Activated CD4-positive, alpha-beta T cell treated with anti-CD3 and anti-CD28 coated beads, Interleukin-2, amount 10 ng/mL, durations not matched to agents 7 days and 5 days (primary cell): ENCODE measurements at regions not wholly inside any gene's neighbourhood (a gene's known extent, or its start where the extent isn't known, plus 50 kb on each side); places are given as distances from the start of the nearest gene placed in this dataset.
"Not testable (repeated sequence)": the region's sequence is repeated elsewhere in the genome, so short reads cannot be mapped to it uniquely, and the experiment has no call there.

Source experiments
- CTCF ChIA-PET: fragments of 350-600 bp; sonication (Branson Sonifier 250); formaldehyde crosslinking; loops from one replicate; lab custom pipeline; 2021; ENCODE audit warnings: antibody characterized with exemption; lab: Charles Lee
- POLR2A ChIA-PET: fragments of 350-600 bp; sonication (Branson Sonifier 250); formaldehyde crosslinking; loops from one replicate; lab custom pipeline; 2021; ENCODE audit warnings: antibody characterized with exemption; lab: Charles Lee
- DNase-seq: peaks from one replicate; pipeline ENCODE4 v3.0.0-alpha.2; 2020
- H3K27ac Mint-ChIP-seq: one replicate; pipeline ENCODE4 v1.8.0; 2021; ENCODE audit warnings: mild to moderate bottlenecking, moderate library complexity, mixed read lengths
- H3K27me3 Mint-ChIP-seq: one replicate; pipeline ENCODE4 v1.8.0; 2021; ENCODE audit warnings: mixed read lengths
- H3K36me3 Mint-ChIP-seq: one replicate; pipeline ENCODE4 v1.8.0; 2021; ENCODE audit warnings: low read depth, mixed read lengths
- H3K4me1 Mint-ChIP-seq: one replicate; pipeline ENCODE4 v1.8.0; 2021; ENCODE audit warnings: mixed read lengths
- H3K4me3 Mint-ChIP-seq: one replicate; pipeline ENCODE4 v1.8.0; 2021; ENCODE audit warnings: mild to moderate bottlenecking, moderate library complexity, mixed read lengths
- H3K9me3 Mint-ChIP-seq: one replicate; pipeline ENCODE4 v1.8.0; 2021; ENCODE audit warnings: mixed read lengths

DNA sequence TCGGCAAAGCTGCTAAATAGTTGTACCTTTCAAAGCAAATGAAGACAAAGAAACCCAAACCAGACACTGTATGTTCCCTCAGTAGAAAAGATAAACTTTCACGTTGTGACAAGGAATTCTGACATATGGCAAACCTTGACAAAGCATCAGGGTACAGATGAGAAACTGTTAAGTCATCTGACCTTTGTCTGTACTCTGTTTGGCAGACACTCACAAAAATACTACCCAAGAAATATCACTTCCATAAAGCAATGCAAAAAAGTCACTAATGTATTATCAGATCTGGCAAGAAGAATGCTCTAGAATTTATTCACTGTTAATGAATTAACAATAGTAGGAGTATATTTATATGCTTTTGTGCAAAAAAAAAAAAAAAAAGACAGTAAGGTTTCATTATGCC lies 843.7 kb downstream of the DIAPH3 start:
- H3K36me3 Mint-ChIP-seq = no peaks in the 10 kb centered on the region
- no peak overlapping the region for H3K27ac Mint-ChIP-seq
- CTCF ChIA-PET = no interaction called here

DNA sequence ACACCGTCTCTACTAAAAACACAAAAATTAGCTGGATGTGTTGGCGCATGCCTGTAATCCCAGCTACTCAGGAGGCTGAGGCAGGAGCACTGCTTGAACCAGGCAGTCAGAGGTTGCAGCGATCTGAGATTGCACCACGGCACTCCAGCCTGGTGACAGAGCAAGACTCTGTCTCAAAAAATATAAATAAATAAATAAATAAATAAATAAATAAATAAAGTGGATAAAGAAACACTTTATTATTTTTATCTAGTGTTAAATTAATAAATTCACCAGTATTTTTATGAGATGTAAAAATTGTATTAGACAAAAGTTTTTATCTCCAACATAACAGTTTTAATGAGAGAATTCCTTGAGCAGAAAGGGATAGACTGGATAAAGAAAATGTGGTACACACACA lies 839.3 kb downstream of the DIAPH3 start:
- H3K9me3 Mint-ChIP-seq, H3K27me3 Mint-ChIP-seq, H3K4me3 Mint-ChIP-seq, CTCF ChIA-PET, H3K36me3 Mint-ChIP-seq, DNase-seq, H3K27ac Mint-ChIP-seq, POLR2A ChIA-PET, H3K4me1 Mint-ChIP-seq: not testable (repeated sequence)

More for the DNA sequence above, 843.7 kb downstream of the DIAPH3 start:
- POLR2A ChIA-PET = no interaction called here
- no peak overlapping the region for H3K4me3 Mint-ChIP-seq
- no peaks in the 10 kb centered on the region for H3K27me3 Mint-ChIP-seq
- no peaks in the 10 kb centered on the region for H3K4me1 Mint-ChIP-seq
- DNase-seq = no peak
- H3K9me3 Mint-ChIP-seq = no peaks in the 10 kb centered on the region

- DNase-seq = no peak
- CTCF ChIA-PET = no interaction called here
Measured at GRCh38 chr13:59326717-59327116, 837.0 kb downstream of the DIAPH3 start.

GRCh38 chr13:59330764-59331163 lies 833.0 kb downstream of the DIAPH3 start:
- no peak overlapping the region for H3K27ac Mint-ChIP-seq
- CTCF ChIA-PET = no interaction called here
- POLR2A ChIA-PET = no interaction called here
- no peaks in the 10 kb centered on the region for H3K9me3 Mint-ChIP-seq
- no peak overlapping the region for H3K4me3 Mint-ChIP-seq
- no peaks in the 10 kb centered on the region for H3K4me1 Mint-ChIP-seq
- H3K36me3 Mint-ChIP-seq = no peaks in the 10 kb centered on the region
- DNase-seq = no peak
- H3K27me3 Mint-ChIP-seq = no peaks in the 10 kb centered on the region

More at GRCh38 chr13:59326717-59327116, 837.0 kb downstream of the DIAPH3 start:
- Mint-ChIP-seq H3K36me3 (no peaks in the 10 kb centered on the region), H3K4me3 (no peak overlapping the region), H3K27me3 (no peaks in the 10 kb centered on the region), H3K4me1 (no peaks in the 10 kb centered on the region), H3K27ac (no peak overlapping the region), H3K9me3 (no peaks in the 10 kb centered on the region)
- POLR2A ChIA-PET = no interaction called here

DNA sequence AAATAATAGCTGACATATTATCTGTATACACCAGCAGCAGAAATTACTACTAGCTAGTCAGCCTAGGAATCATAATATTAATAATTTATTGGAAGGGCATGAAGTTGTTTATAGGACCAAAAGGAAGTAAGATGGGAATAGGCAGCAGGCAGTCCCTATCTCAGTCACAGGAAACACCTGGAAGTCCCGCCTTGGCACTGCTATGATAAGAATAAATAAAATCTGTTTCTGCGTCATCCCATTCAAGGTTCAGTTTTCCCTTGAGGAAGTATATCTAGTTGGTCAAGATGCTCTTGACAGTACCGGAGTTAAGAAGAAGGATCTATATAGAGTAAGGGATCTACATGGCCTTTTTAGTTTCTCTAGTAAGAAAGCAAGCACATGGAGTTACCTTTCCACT lies 830.8 kb downstream of the DIAPH3 start:
- Mint-ChIP-seq H3K27ac (no peak overlapping the region), H3K27me3 (no peaks in the 10 kb centered on the region), H3K36me3 (no peaks in the 10 kb centered on the region), H3K4me1 (no peaks in the 10 kb centered on the region), H3K9me3 (no peaks in the 10 kb centered on the region), H3K4me3 (no peak overlapping the region)
- CTCF ChIA-PET = no interaction called here
- DNase-seq = no peak
- POLR2A ChIA-PET = no interaction called here

GRCh38 chr13:59337070-59337469 lies 826.7 kb downstream of the DIAPH3 start:
- Mint-ChIP-seq H3K27me3 (no peaks in the 10 kb centered on the region), H3K9me3 (no peaks in the 10 kb centered on the region), H3K4me3 (no peak overlapping the region), H3K36me3 (no peaks in the 10 kb centered on the region), H3K4me1 (no peaks in the 10 kb centered on the region), H3K27ac (no peak overlapping the region)
- POLR2A ChIA-PET = no interaction called here
- DNase-seq = no peak
- CTCF ChIA-PET = no interaction called here

- no peak overlapping the region for H3K4me3 Mint-ChIP-seq
- H3K9me3 Mint-ChIP-seq = no peaks in the 10 kb centered on the region
- DNase-seq = no peak
- H3K36me3 Mint-ChIP-seq = no peaks in the 10 kb centered on the region
- H3K27me3 Mint-ChIP-seq = no peaks in the 10 kb centered on the region
- CTCF ChIA-PET = no interaction called here
- no peak overlapping the region for H3K27ac Mint-ChIP-seq
- POLR2A ChIA-PET = no interaction called here
- H3K4me1 Mint-ChIP-seq = no peaks in the 10 kb centered on the region
Measured at GRCh38 chr13:59340151-59340550, 823.6 kb downstream of the DIAPH3 start.

DNA sequence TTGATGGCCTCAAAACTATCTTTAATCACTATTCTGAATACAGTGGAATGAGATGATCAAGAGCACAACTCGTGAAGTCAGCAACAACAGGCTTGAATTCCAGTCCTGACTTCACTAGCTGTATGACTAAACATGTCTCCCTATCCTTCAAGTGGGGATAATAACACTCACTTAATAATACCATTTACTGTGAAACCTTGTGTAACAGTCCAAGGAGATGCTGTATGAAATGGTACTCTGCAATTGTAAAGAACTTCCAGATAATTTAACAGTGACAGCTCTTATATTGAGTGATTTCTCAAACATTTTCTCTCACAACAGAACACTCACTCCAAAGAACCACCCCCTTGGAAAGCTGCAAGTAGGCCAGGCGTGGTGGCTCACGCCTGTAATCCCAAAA lies 823.1 kb downstream of the DIAPH3 start:
- Mint-ChIP-seq H3K36me3 (no peaks in the 10 kb centered on the region), H3K4me3 (no peak overlapping the region), H3K4me1 (no peaks in the 10 kb centered on the region), H3K9me3 (no peaks in the 10 kb centered on the region), H3K27me3 (no peaks in the 10 kb centered on the region), H3K27ac (no peak overlapping the region)
- ChIA-PET CTCF (no interaction called here), POLR2A (no interaction called here)
- no peak for DNase-seq

DNA sequence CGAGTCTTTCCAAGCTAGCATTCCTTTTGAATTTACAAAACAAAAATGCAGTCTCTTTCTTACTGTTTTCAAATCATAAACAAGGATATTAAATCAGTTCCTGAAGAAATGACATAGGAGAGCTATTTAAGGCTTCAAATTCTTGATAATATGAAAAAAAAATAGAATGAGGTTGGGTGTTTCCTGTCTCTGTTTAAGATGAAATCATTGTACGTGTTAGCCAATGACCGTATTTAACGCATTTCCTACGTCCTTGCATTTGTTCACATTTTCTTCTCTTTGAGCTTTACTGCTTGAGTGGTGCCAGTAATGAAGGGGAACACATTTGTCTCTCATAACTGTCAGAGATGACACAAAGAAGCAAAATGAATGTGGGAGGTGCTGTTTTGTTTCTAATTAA lies 821.3 kb downstream of the DIAPH3 start:
- H3K4me3 Mint-ChIP-seq = no peak overlapping the region
- H3K9me3 Mint-ChIP-seq = no peaks in the 10 kb centered on the region
- ChIA-PET POLR2A (no interaction called here), CTCF (no interaction called here)
- H3K4me1 Mint-ChIP-seq = no peaks in the 10 kb centered on the region
- no peaks in the 10 kb centered on the region for H3K36me3 Mint-ChIP-seq
- no peak overlapping the region for H3K27ac Mint-ChIP-seq
- DNase-seq = no peak
- no peaks in the 10 kb centered on the region for H3K27me3 Mint-ChIP-seq

DNA sequence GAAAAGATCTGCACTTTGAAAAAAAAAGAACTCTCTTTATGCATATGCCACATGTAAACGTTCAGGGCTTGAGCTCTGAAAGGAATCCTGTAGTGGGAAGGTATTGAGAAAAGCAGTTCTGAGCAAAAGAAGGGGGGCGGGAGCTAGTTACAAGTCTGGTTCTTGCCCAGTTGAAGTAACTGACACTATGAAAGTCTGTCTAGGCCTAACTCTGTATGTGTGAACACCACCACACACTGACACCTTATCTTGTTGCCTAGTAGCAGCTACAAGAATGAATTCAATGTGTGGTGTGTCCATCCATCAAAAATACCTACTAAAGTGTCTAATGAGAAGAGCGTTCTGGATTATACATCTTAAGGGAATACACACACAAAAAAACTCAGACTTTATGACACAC lies 820.6 kb downstream of the DIAPH3 start:
- POLR2A ChIA-PET = no interaction called here
- Mint-ChIP-seq H3K4me1 (no peaks in the 10 kb centered on the region), H3K27me3 (no peaks in the 10 kb centered on the region), H3K4me3 (no peak overlapping the region), H3K9me3 (no peaks in the 10 kb centered on the region), H3K36me3 (no peaks in the 10 kb centered on the region), H3K27ac (no peak overlapping the region)
- CTCF ChIA-PET = no interaction called here
- DNase-seq = no peak

GRCh38 chr13:59343993-59344822 lies 819.5 kb downstream of the DIAPH3 start:
- DNase-seq = no peak
- no peaks in the 10 kb centered on the region for H3K4me1 Mint-ChIP-seq
- ChIA-PET CTCF (interaction anchor here (0.6 kb wide), 1 partner anchor 17 kb away, joined by 3 read pairs; no protein-coding TSS in a partner anchor), POLR2A (no interaction called here)
- H3K9me3 Mint-ChIP-seq = no peaks in the 10 kb centered on the region
- H3K27me3 Mint-ChIP-seq = no peaks in the 10 kb centered on the region
- no peak overlapping the region for H3K4me3 Mint-ChIP-seq
- H3K36me3 Mint-ChIP-seq = no peaks in the 10 kb centered on the region
- H3K27ac Mint-ChIP-seq = no peak overlapping the region

DNA sequence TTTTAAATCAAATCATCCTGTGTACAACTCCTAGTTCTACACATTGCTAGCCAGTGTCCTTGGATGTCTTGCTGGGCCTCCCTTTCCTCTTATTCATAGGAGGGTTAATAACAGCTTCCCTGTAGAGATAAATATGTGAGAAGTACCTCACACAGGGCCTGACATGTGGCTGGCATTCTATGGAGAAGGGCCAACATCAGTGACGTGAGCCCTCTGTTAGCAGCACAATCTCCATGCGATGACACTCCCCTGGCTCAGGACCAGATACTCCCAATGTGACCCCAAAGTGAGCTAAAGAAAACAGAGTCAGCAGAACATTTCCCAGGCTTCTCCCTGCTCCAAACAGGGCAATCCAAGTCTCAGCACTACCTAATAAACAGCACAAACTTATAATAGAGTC lies 818.4 kb downstream of the DIAPH3 start:
- no peak for DNase-seq
- ChIA-PET CTCF (no interaction called here), POLR2A (no interaction called here)
- Mint-ChIP-seq H3K4me3 (no peak overlapping the region), H3K4me1 (no peaks in the 10 kb centered on the region), H3K9me3 (no peaks in the 10 kb centered on the region), H3K27ac (no peak overlapping the region), H3K27me3 (peaks cover under 1% of the 10 kb centered on the region), H3K36me3 (no peaks in the 10 kb centered on the region)

GRCh38 chr13:59346999-59347723 lies 816.6 kb downstream of the DIAPH3 start:
- ChIA-PET CTCF (no interaction called here), POLR2A (no interaction called here)
- Mint-ChIP-seq H3K9me3 (no peaks in the 10 kb centered on the region), H3K27ac (no peak overlapping the region), H3K27me3 (peaks cover 3% of the 10 kb centered on the region), H3K36me3 (no peaks in the 10 kb centered on the region), H3K4me3 (no peak overlapping the region), H3K4me1 (no peaks in the 10 kb centered on the region)
- no peak for DNase-seq
